Activated gamma-delta T cell treated with anti-CD3 and anti-CD28 coated beads, Interleukin-2, amount 50 U/mL, for 16 hours (primary cell): ENCODE measurements at regions not wholly inside any gene's neighbourhood (a gene's known extent, or its start where the extent isn't known, plus 50 kb on each side); places are given as distances from the start of the nearest gene placed in this dataset.

Experiments
- DNase-seq: peaks from one replicate; pipeline ENCODE4 v3.0.0-alpha.2; 2020; ENCODE audit warnings: low read depth

- DNase-seq: no peak
Observed at GRCh38 chr2:120898961-120899750, 163.5 kb downstream of the GLI2 start.

GRCh38 chr2:120899771-120900170 lies 164.1 kb downstream of the GLI2 start:
- no peak for DNase-seq

GRCh38 chr2:120901201-120901600 lies 165.5 kb downstream of the GLI2 start:
- no peak for DNase-seq

- no peak for DNase-seq
Observed at GRCh38 chr2:120902592-120902991, 166.9 kb downstream of the GLI2 start.

GRCh38 chr2:120904379-120904778 lies 168.7 kb downstream of the GLI2 start:
- no peak for DNase-seq

GRCh38 chr2:120904830-120905234 lies 169.2 kb downstream of the GLI2 start:
- DNase-seq: no peak

- DNase-seq: no peak
Observed at GRCh38 chr2:120905298-120905697, 169.6 kb downstream of the GLI2 start.

- DNase-seq: no peak
Observed at GRCh38 chr2:120905824-120906571, 170.3 kb downstream of the GLI2 start.

- no peak for DNase-seq
Observed at GRCh38 chr2:120906914-120907313, 171.2 kb downstream of the GLI2 start.

- DNase-seq: no peak
Observed at GRCh38 chr2:120907822-120908221, 172.2 kb downstream of the GLI2 start.

GRCh38 chr2:120908314-120908975 lies 172.8 kb downstream of the GLI2 start:
- DNase-seq: no peak

GRCh38 chr2:120909102-120909501 lies 173.4 kb downstream of the GLI2 start:
- no peak for DNase-seq

GRCh38 chr2:120910164-120910563 lies 174.5 kb downstream of the GLI2 start:
- DNase-seq: no peak

GRCh38 chr2:120910956-120911951 lies 175.6 kb downstream of the GLI2 start:
- no peak for DNase-seq

GRCh38 chr2:120912101-120912985 lies 176.7 kb downstream of the GLI2 start:
- DNase-seq: no peak

GRCh38 chr2:120913972-120914838 lies 178.5 kb downstream of the GLI2 start:
- DNase-seq: no peak

- no peak for DNase-seq
Observed at GRCh38 chr2:120914839-120915521, 179.3 kb downstream of the GLI2 start.

- DNase-seq: no peak
Observed at GRCh38 chr2:120915670-120916069, 180.0 kb downstream of the GLI2 start.

- DNase-seq: no peak
Observed at GRCh38 chr2:120916446-120916845, 180.8 kb downstream of the GLI2 start.
